IMR-90 (cell line): ENCODE measurements at regions not wholly inside any gene's neighbourhood (a gene's known extent, or its start where the extent isn't known, plus 50 kb on each side); places are given as distances from the start of the nearest gene placed in this dataset.

Source experiments
- ATAC-seq: fragments of 200-7000 bp; cut with Tn5 transposase; 2 replicates; pipeline ENCODE4 v1.9.1; 2020; ENCODE audit warnings: low read depth, mild to moderate bottlenecking, moderate library complexity
- BruUV-seq: library from RNA; stranded (reverse); fragments of 400-500 nt; replicated peaks from 2 replicates; lab custom pipeline; 2021; lab: Mats Ljungman, UMichigan
- CTCF ChIA-PET: fragments of 300-600 bp; formaldehyde crosslinking; extraction: SDS; loops from one replicate; lab custom pipeline; 2021; ENCODE audit warnings: antibody characterized with exemption; lab: Yijun Ruan, JAX
- POLR2A ChIA-PET: fragments of 300-600 bp; sonication (Branson Sonifier 250); formaldehyde crosslinking; loops from one replicate; lab custom pipeline; 2022; ENCODE audit warnings: antibody characterized with exemption; ENCODE audit not compliant: unreplicated experiment; lab: Charles Lee
- DNase-seq: peaks from one replicate; pipeline ENCODE4 v3.0.0; 2013
- H2AFZ ChIP-seq: replicated peaks from 2 replicates; pipeline ENCODE3; 2013; ENCODE audit warnings: low read length, mild to moderate bottlenecking; ENCODE audit not compliant: poor library complexity
- H2AK5ac ChIP-seq: 2 replicates; pipeline ENCODE4 v1.6.1; 2013; ENCODE audit warnings: low read depth, low read length, inconsistent platforms
- H2AK9ac ChIP-seq: replicated peaks from 2 replicates; pipeline ENCODE3; 2013; ENCODE audit warnings: mild to moderate bottlenecking, low read depth, low read length, moderate library complexity; ENCODE audit not compliant: poor library complexity
- H2BK120ac ChIP-seq: 2 replicates; pipeline ENCODE4 v1.6.1; 2013; ENCODE audit warnings: low read depth, low read length, inconsistent platforms
- H2BK15ac ChIP-seq: 3 replicates; pipeline ENCODE4 v1.6.1; 2013; ENCODE audit warnings: low read depth, low read length, inconsistent platforms
- H2BK20ac ChIP-seq: 2 replicates; pipeline ENCODE4 v1.6.1; 2013; ENCODE audit warnings: low read depth, mild to moderate bottlenecking, inconsistent platforms, low read length, moderate library complexity
- H2BK5ac ChIP-seq: 2 replicates; pipeline ENCODE4 v1.6.1; 2013; ENCODE audit warnings: mild to moderate bottlenecking, low read depth, low read length, inconsistent platforms; ENCODE audit not compliant: poor library complexity, severe bottlenecking
- H3K14ac ChIP-seq: replicated peaks from 2 replicates; pipeline ENCODE4 v1.6.1; 2013; ENCODE audit warnings: low read depth, low read length, inconsistent platforms
- H3K18ac ChIP-seq: 2 replicates; pipeline ENCODE4 v1.6.1; 2013; ENCODE audit warnings: low read depth, low read length, control low read depth
- H3K23ac ChIP-seq: 2 replicates; pipeline ENCODE4 v1.6.1; 2013; ENCODE audit warnings: low read depth, low read length, inconsistent platforms
- H3K27ac ChIP-seq: 2 replicates; pipeline ENCODE4 v1.5.1; 2013; ENCODE audit warnings: mild to moderate bottlenecking, control low read depth, low read length; ENCODE audit not compliant: insufficient read depth
- H3K27me3 ChIP-seq: 2 replicates; pipeline ENCODE4 v1.6.1; 2013; ENCODE audit warnings: low read length; ENCODE audit not compliant: control insufficient read depth, insufficient read depth
- H3K36me3 ChIP-seq: 2 replicates; pipeline ENCODE4 v1.6.1; 2013; ENCODE audit warnings: low read length, mixed read lengths; ENCODE audit not compliant: control insufficient read depth, insufficient read depth
- H3K4ac ChIP-seq: 2 replicates; pipeline ENCODE4 v1.6.1; 2013; ENCODE audit warnings: low read depth, low read length, inconsistent platforms
- H3K4me1 ChIP-seq: 2 replicates; pipeline ENCODE4 v1.6.1; 2013; ENCODE audit warnings: low read length, mixed read lengths; ENCODE audit not compliant: control insufficient read depth, insufficient read depth
- H3K4me2 ChIP-seq: 2 replicates; pipeline ENCODE4 v1.6.1; 2013; ENCODE audit warnings: low read depth, mild to moderate bottlenecking, control low read depth, low read length, moderate library complexity
- H3K4me3 ChIP-seq: 2 replicates; pipeline ENCODE4 v1.5.1; 2013; ENCODE audit warnings: low read depth, mild to moderate bottlenecking, control low read depth, low read length, moderate library complexity; ENCODE audit not compliant: insufficient read depth
- H3K56ac ChIP-seq: 2 replicates; pipeline ENCODE4 v1.6.1; 2013; ENCODE audit warnings: low read length, inconsistent platforms; ENCODE audit not compliant: insufficient read depth; ENCODE audit errors: extremely low read depth
- H3K79me1 ChIP-seq, 2 experiments: 2 replicates each; pipeline ENCODE4 v1.6.1; 2013; ENCODE audit warnings: low read length in 2 of 2, inconsistent platforms in 1 of 2, low read depth in 1 of 2
- H3K9ac ChIP-seq: 2 replicates; pipeline ENCODE4 v1.6.1; 2013; ENCODE audit warnings: low read depth, low read length, control low read depth
- H3K9me1 ChIP-seq: 2 replicates; pipeline ENCODE4 v1.6.1; 2013; ENCODE audit warnings: low read length, inconsistent platforms; ENCODE audit not compliant: insufficient read depth
- H3K9me3 ChIP-seq: 2 replicates; pipeline ENCODE4 v1.6.1; 2013; ENCODE audit warnings: low read length; ENCODE audit not compliant: control insufficient read depth, insufficient read depth
- H4K20me1 ChIP-seq: 2 replicates; pipeline ENCODE4 v1.6.1; 2013; ENCODE audit warnings: low read length, inconsistent platforms; ENCODE audit not compliant: insufficient read depth
- H4K5ac ChIP-seq: 2 replicates; pipeline ENCODE4 v1.6.1; 2013; ENCODE audit warnings: mild to moderate bottlenecking, low read depth, low read length, control low read depth
- H4K8ac ChIP-seq, 2 experiments: 2 replicates each; pipeline ENCODE4 v1.6.1; 2013; ENCODE audit warnings: low read depth in 2 of 2, low read length in 2 of 2, control low read depth in 1 of 2, inconsistent platforms in 1 of 2
- H4K91ac ChIP-seq: 2 replicates; pipeline ENCODE4 v1.6.1; 2013; ENCODE audit warnings: low read depth, low read length, inconsistent platforms; ENCODE audit not compliant: insufficient read depth
- CHD1 ChIP-seq: IDR thresholded peaks from 2 replicates; pipeline ENCODE4 v1.6.1; 2012; ENCODE audit warnings: low read depth, low read length, improper control_type of control experiment
- CTCF ChIP-seq: conservative IDR thresholded peaks from 2 replicates; pipeline ENCODE4 v1.5.1; 2012; ENCODE audit warnings: mild to moderate bottlenecking, low read depth, low read length, improper control_type of control experiment
- ELK1 ChIP-seq: fragments of 150-350 bp; IDR thresholded peaks from 2 replicates; pipeline ENCODE4 v1.6.1; 2016; ENCODE audit warnings: low read depth, mild to moderate bottlenecking, low read length, moderate library complexity, borderline replicate concordance
- MAFK ChIP-seq: IDR thresholded peaks from 2 replicates; pipeline ENCODE4 v1.6.1; 2012; ENCODE audit warnings: low read depth, low read length, improper control_type of control experiment
- NFE2L2 ChIP-seq: fragments of 150-350 bp; IDR thresholded peaks from 2 replicates; pipeline ENCODE4 v1.6.1; 2016; ENCODE audit warnings: low read depth, mild to moderate bottlenecking, low read length
- POLR2A ChIP-seq: IDR thresholded peaks from 2 replicates; pipeline ENCODE4 v1.6.1; 2012; ENCODE audit warnings: mild to moderate bottlenecking, low read depth, low read length
- RAD21 ChIP-seq: IDR thresholded peaks from 2 replicates; pipeline ENCODE4 v1.6.1; 2012; ENCODE audit warnings: low read length, improper control_type of control experiment
- RCOR1 ChIP-seq: IDR thresholded peaks from 2 replicates; pipeline ENCODE4 v1.6.1; 2012; ENCODE audit warnings: mild to moderate bottlenecking, low read length, improper control_type of control experiment; ENCODE audit not compliant: insufficient replicate concordance
- RFX5 ChIP-seq: IDR thresholded peaks from 2 replicates; pipeline ENCODE4 v1.8.0; 2012; ENCODE audit warnings: low read depth, mild to moderate bottlenecking, low read length, moderate library complexity
- SMC3 ChIP-seq: fragments of 150-350 bp; IDR thresholded peaks from 2 replicates; pipeline ENCODE4 v1.6.1; 2016; ENCODE audit warnings: low read depth, mild to moderate bottlenecking, antibody characterized with exemption, low read length, moderate library complexity
- WGBS, 2 experiments: methylation state at CpG; one replicate each; pipeline versions ENCODE4 v1.1.5 to v1.1.7; 2013; ENCODE audit warnings: missing lambda C conversion rate in 2 of 2; ENCODE audit not compliant: insufficient read length in 1 of 2; ENCODE audit errors: extremely low coverage in 2 of 2; 5-methylcytosine and 5-hydroxymethylcytosine counted together
- dilution Hi-C: fragments of 300-500 bp; cut with HindIII; formaldehyde crosslinking; loops from one replicate; pipeline ENCODE4 v1.14.3; 2018; ENCODE audit warnings: low sequenced_read_pairs; ENCODE audit not compliant: unreplicated experiment
- in situ Hi-C: fragments of 300-500 bp; cut with MboI; formaldehyde crosslinking; loops from 3 replicates; pipeline ENCODE4 v1.14.3; 2019; ENCODE audit warnings: low sequenced_read_pairs, inconsistent platforms, mixed read lengths
- intact Hi-C: fragments of 100-400 bp; cut with micrococcal nuclease; formaldehyde crosslinking; loops from 2 replicates; pipeline ENCODE4 v1.10.0; 2022
- TF ChIP-seq, protein P1 (sequence below): fragments of 150-350 bp; IDR thresholded peaks from 2 replicates; pipeline ENCODE4 v1.6.1; 2017; ENCODE audit warnings: mild to moderate bottlenecking, antibody characterized with exemption, low read length, low read depth

GRCh38 chr3:140883428-140884040 lies 58.1 kb upstream of the SLC25A36 start:
- BruUV-seq, result no TSS peak
- intact Hi-C loops, result no loop called here

More at GRCh38 chr3:140883428-140884040, 58.1 kb upstream of the SLC25A36 start:
- POLR2A ChIA-PET, result no interaction called here
- no peak overlapping the region for H3K4me3 ChIP-seq
- no peak overlapping the region for H2AFZ ChIP-seq
- no peak overlapping the region for H4K5ac ChIP-seq
- WGBS, 2 experiments, result no CpG with 5 or more reads among the region's 4 CpGs
- H3K56ac ChIP-seq, result no peak overlapping the region
- no peaks in the 10 kb centered on the region for H3K36me3 ChIP-seq
- no peak overlapping the region for H3K14ac ChIP-seq
- H3K4me2 ChIP-seq, result no peak overlapping the region
- in situ Hi-C loops (no loop called here), dilution Hi-C loops (no loop called here)
- ATAC-seq (no peak), DNase-seq (no peak)
- H3K27ac ChIP-seq, result no peak overlapping the region
- H3K79me1 ChIP-seq, result no peaks in the 10 kb centered on the region
- no peaks in the 10 kb centered on the region for H3K4me1 ChIP-seq
- H3K23ac ChIP-seq, result no peak overlapping the region
- H3K9me1 ChIP-seq, result no peaks in the 10 kb centered on the region
- CTCF ChIA-PET, result no interaction called here
- no peak overlapping the region for H2BK15ac ChIP-seq
- H3K9ac ChIP-seq, result no peak overlapping the region
- H3K9me3 ChIP-seq, result no peaks in the 10 kb centered on the region
- H2BK20ac ChIP-seq, result no peak overlapping the region
- H2AK9ac ChIP-seq, result no peak overlapping the region
- H4K91ac ChIP-seq, result no peak overlapping the region
- H2BK120ac ChIP-seq, result no peak overlapping the region
- H4K8ac ChIP-seq, result no peak overlapping the region
- H3K18ac ChIP-seq, result no peak overlapping the region
- H2BK5ac ChIP-seq, result no peak overlapping the region
- no peaks in the 10 kb centered on the region for H3K27me3 ChIP-seq
- H2AK5ac ChIP-seq, result no peak overlapping the region
- H4K20me1 ChIP-seq, result no peaks in the 10 kb centered on the region
- H3K4ac ChIP-seq, result no peak overlapping the region
- TF ChIP-seq ELK1 (no peak), SMC3 (no peak), CHD1 (no peak), RAD21 (no peak), NFE2L2 (no peak), CTCF (no peak), RFX5 (no peak), RCOR1 (no peak), POLR2A (no peak), MAFK (no peak)
- TF ChIP-seq, protein P1, sequence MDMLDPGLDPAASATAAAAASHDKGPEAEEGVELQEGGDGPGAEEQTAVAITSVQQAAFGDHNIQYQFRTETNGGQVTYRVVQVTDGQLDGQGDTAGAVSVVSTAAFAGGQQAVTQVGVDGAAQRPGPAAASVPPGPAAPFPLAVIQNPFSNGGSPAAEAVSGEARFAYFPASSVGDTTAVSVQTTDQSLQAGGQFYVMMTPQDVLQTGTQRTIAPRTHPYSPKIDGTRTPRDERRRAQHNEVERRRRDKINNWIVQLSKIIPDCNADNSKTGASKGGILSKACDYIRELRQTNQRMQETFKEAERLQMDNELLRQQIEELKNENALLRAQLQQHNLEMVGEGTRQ, result no peak
